Stimulated activated memory B cell treated with anti-CD40 and anti-IgM and Interleukin-4, amounts not matched to agents 10 μg/mL and 1 μg/mL and 100 μg/mL, for 72 hours (primary cell): ENCODE measurements at regions not wholly inside any gene's neighbourhood (a gene's known extent, or its start where the extent isn't known, plus 50 kb on each side); places are given as distances from the start of the nearest gene placed in this dataset.
"Not testable (repeated sequence)": the region's sequence is repeated elsewhere in the genome, so short reads cannot be mapped to it uniquely, and the experiment has no call there.

Source experiments
- ATAC-seq: fragments of 150-1000 bp; cut with Tn5 transposase; 2 replicates; pipeline ENCODE4 v1.10.0; 2021
- H3K27ac Mint-ChIP-seq: one replicate; pipeline ENCODE4 v1.8.0; 2022; ENCODE audit warnings: mild to moderate bottlenecking, mixed read lengths
- H3K27me3 Mint-ChIP-seq: one replicate; pipeline ENCODE4 v1.8.0; 2022; ENCODE audit warnings: mixed read lengths
- H3K36me3 Mint-ChIP-seq: one replicate; pipeline ENCODE4 v1.8.0; 2022; ENCODE audit warnings: mixed read lengths
- H3K4me1 Mint-ChIP-seq: one replicate; pipeline ENCODE4 v1.8.0; 2022; ENCODE audit warnings: mixed read lengths
- H3K4me3 Mint-ChIP-seq: one replicate; pipeline ENCODE4 v1.8.0; 2022; ENCODE audit warnings: mild to moderate bottlenecking, moderate library complexity, mixed read lengths
- H3K9me3 Mint-ChIP-seq: one replicate; pipeline ENCODE4 v1.8.0; 2022; ENCODE audit warnings: mixed read lengths

DNA sequence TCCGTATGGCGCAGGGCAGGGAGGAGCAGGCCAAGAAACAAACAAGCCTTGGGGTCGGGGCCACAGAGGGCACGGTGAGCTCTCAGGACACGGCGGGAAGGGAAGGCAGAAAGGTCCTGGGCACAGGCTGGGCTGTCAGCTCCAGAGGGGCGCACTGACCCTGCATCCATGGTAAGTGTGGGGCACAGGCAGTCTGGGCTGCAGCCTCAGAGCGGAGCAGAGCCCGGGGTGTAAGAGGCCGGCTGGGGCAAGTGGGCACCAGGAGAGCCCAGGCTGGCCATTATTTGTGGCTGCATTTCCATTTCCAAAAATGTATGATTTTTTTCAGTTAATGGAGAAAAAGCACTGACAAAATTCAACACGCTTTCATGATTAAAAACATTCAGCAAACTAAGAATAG lies 188.8 kb upstream of the PRKX start:
- H3K27ac Mint-ChIP-seq, H3K9me3 Mint-ChIP-seq, H3K27me3 Mint-ChIP-seq, H3K4me1 Mint-ChIP-seq, H3K36me3 Mint-ChIP-seq, H3K4me3 Mint-ChIP-seq, ATAC-seq: not testable (repeated sequence)

DNA sequence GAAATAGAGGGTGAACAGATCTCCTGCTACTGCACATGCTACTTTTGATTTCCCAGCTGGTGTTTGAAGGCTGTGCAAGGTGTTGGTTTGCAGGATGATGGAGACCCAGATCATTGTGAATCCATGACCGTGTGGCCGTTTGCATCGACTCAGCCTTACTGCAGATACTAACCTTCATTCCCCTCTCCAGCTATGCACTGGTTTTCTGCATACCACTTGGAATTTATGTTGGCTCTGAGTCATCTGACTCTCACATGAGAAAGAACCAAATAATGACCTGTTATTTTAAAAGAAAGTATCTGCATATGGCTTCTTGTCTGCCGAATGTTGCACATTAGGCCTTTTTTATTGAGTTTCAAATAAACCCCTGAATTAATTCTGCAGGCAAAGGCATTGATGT lies 183.3 kb upstream of the PRKX start:
- H3K4me3 Mint-ChIP-seq, H3K27me3 Mint-ChIP-seq, H3K4me1 Mint-ChIP-seq, H3K9me3 Mint-ChIP-seq, H3K36me3 Mint-ChIP-seq, ATAC-seq, H3K27ac Mint-ChIP-seq: not testable (repeated sequence)

DNA sequence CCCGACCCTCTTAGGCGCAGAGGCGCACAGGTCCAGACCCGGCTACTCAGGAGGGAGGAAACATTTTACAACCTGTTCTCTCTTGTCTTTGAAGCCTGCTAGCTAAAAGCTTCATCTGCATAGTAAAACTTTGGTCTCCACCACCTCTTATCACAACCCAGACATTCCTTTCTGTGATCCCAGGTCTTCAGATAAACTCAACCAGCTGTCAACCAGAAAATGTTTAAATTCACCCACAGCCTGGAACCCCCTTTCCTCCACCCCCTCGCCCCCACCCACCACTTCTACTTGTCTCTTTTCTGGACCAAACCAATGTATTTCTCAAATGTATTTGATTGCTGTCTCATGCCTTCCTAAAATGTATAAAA lies 169.1 kb upstream of the PRKX start:
- H3K9me3 Mint-ChIP-seq, H3K27ac Mint-ChIP-seq, ATAC-seq, H3K4me3 Mint-ChIP-seq, H3K27me3 Mint-ChIP-seq, H3K4me1 Mint-ChIP-seq, H3K36me3 Mint-ChIP-seq: not testable (repeated sequence)

DNA sequence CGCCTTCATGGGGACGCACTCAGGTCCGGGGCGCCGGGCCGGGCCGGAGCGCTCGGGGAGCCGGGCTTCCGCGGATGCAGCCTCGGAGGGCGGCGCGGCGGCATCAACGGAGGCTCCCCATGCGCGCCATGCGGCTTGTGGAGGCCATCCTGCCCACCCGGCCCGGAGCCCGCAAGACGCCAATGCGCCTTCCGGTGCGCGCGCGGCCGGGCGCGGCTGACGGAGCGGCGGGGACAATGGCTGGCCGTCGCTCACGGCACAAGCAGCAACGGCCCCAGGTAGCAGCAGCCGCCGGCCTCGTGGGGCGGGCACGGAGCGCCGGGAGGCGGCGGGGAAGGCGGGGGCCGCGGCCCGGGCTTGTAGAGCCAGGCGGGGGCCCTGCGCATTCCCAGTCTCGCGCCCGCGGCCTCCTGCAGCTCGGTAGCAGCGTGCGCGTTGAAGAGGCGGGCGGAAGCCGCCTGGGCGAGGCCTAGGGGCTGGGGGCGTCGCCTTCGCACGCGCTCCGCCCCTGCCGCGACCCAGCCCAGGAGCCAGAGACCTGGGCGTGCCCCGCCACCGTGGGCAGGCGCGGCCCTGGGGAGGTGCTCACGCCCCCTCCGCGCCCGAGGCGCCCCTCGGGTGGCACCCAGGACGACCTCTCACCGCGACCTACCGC lies 168.6 kb upstream of the PRKX start:
- peak; percentile 90 for ATAC-seq
- not testable (repeated sequence) for H3K27me3 Mint-ChIP-seq, H3K9me3 Mint-ChIP-seq, H3K36me3 Mint-ChIP-seq, H3K27ac Mint-ChIP-seq, H3K4me3 Mint-ChIP-seq, H3K4me1 Mint-ChIP-seq

DNA sequence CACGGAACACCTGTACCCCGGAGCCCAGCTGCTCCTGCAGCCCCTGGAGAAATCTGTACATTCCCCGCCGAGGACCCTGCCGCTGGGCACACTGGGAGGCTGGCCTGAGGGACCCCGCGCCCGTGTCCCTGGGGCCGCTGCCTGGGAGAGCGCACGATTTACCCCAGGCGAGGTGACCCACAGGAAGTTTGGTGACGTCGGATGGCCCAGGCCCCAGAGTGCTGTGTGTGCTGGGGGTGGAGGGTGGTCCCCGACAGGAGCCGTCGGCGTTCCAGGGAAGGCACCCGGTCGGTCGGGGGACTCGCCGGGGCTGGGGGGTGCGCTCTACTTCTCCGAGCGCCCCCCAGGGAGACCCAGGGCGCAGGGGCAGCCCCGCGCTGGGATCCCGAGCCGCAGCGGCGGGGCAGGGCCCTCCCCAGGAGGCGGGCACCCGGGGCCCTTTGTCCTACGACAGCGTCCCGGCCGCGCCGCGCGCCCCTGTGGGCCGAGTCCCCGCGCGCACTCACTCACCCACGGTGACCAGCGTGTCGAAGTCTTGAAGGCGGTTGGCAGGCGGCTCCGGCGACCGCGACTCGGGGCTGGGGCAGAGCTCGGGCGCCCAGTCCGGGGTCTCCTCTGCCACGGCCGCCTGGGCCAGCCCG lies 167.9 kb upstream of the PRKX start:
- H3K9me3 Mint-ChIP-seq: not testable (repeated sequence)

DNA sequence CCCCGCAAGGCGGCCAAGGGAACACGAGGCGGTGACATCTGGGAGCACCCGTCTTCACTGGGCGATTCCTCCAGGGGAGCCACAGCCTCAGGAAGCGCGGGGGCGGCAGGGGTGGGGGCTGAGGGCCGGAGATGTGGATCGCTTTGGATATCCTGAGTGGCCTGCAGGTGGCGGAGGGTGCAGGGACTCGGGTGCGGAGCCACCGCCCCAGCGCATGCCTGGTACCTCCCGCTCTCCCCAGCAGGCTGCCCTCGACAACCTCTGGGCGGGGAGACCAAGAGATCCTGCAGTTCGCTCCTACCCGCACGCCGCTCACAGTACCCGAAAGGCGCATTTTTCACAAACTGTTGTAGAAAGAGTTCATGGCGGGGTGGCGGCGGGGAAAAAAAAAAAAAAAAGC lies 162.9 kb upstream of the PRKX start:
- H3K27me3 Mint-ChIP-seq, H3K9me3 Mint-ChIP-seq, H3K36me3 Mint-ChIP-seq, H3K4me3 Mint-ChIP-seq, ATAC-seq, H3K27ac Mint-ChIP-seq, H3K4me1 Mint-ChIP-seq: not testable (repeated sequence)

More for the DNA sequence above, 167.9 kb upstream of the PRKX start:
- not testable (repeated sequence) for ATAC-seq, H3K27ac Mint-ChIP-seq, H3K36me3 Mint-ChIP-seq, H3K4me3 Mint-ChIP-seq, H3K27me3 Mint-ChIP-seq, H3K4me1 Mint-ChIP-seq

DNA sequence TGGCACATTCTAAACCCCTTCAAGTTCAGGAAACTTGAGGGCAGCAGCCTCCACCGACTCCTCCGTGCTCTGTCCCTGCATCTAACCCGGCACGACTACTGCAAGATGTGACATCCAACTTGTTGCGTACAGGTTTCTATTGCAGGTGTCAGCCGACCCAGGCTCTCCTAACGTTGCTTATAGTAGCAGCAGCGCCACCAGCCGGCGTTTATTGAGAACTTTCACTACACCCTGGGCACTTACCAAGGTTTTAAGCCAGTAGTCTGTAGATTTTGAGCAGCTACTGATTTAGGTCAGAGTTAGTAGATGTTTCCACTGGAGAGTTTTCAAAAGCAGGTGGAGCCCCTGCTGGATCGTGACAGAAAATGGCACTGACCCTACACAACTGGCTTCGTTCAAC lies 162.2 kb upstream of the PRKX start:
- not testable (repeated sequence) for H3K4me1 Mint-ChIP-seq, H3K36me3 Mint-ChIP-seq, H3K27me3 Mint-ChIP-seq, H3K27ac Mint-ChIP-seq, H3K4me3 Mint-ChIP-seq, H3K9me3 Mint-ChIP-seq, ATAC-seq

DNA sequence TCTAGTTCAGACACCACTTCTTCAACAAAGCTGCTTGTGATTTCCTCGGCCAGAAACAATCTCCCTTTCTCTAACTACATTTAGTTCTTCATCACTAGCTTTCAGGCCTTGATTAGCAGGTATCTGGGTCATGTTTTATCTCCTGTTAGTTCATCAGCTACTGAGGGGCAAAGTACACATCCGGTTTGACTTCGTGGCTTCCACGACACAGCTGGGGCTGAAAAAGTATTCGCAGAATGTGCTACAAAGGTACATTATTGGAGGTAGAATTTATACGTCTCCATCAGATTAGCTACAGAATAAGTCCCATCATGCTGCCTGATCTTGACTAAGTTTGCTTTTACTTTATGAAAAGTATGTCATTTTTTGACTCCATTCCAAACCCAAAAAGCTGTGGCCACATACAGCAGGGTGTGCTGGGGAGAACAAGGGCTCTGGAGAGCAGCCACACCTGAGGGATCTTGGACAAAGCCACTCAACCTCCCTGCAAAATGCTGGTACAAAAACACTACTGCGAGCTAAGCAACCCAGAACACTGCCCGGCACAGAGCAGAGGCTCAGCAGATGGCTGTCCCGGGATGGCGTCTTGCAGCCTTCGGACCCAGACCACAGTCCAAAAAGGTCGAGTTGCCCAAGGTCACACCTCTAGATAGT lies 158.9 kb upstream of the PRKX start:
- not testable (repeated sequence) for H3K4me3 Mint-ChIP-seq, ATAC-seq, H3K27ac Mint-ChIP-seq, H3K27me3 Mint-ChIP-seq, H3K4me1 Mint-ChIP-seq, H3K36me3 Mint-ChIP-seq, H3K9me3 Mint-ChIP-seq

DNA sequence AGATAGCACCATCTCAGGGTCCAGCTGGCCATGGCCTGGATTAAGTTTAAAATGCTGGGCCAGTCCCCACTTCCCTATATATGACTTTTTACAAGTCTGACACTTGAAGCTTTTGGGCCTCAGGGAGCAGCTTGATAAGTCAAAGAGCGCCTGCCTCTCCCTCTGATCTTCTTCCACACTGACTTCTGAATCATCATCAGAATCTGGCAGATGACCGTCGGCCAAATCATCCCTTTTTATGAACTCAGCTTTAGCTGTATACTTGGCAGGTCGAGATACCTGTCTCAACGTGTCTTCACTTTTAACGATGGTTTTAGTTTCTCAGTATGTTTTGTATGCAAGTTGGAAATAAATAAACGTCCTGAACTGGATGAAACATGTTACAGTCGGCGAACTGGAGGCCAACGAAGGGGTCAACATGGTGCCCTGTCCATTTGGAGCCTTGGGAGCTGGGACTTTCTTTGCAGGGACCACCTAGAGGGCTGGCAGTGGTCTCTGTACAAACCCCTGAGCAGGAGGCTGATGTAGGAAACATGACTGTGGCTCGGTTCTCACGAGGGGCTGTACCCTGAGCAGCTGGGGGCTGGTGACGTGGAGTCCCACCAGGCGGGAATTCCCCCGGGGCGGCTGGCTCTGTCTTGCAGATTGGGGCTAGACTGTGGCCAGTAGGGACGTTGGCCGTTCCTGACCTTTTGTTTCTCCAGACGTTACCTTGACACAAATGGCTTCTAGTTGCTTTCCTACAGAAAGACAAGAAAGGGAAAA lies 153.8 kb upstream of the PRKX start:
- not testable (repeated sequence) for ATAC-seq, H3K4me3 Mint-ChIP-seq, H3K36me3 Mint-ChIP-seq, H3K9me3 Mint-ChIP-seq, H3K27ac Mint-ChIP-seq, H3K27me3 Mint-ChIP-seq, H3K4me1 Mint-ChIP-seq

DNA sequence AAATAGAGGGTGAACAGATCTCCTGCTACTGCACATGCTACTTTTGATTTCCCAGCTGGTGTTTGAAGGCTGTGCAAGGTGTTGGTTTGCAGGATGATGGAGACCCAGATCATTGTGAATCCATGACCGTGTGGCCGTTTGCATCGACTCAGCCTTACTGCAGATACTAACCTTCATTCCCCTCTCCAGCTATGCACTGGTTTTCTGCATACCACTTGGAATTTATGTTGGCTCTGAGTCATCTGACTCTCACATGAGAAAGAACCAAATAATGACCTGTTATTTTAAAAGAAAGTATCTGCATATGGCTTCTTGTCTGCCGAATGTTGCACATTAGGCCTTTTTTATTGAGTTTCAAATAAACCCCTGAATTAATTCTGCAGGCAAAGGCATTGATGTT lies 144.9 kb upstream of the PRKX start:
- not testable (repeated sequence) for ATAC-seq, H3K4me1 Mint-ChIP-seq, H3K27ac Mint-ChIP-seq, H3K9me3 Mint-ChIP-seq, H3K4me3 Mint-ChIP-seq, H3K27me3 Mint-ChIP-seq, H3K36me3 Mint-ChIP-seq

DNA sequence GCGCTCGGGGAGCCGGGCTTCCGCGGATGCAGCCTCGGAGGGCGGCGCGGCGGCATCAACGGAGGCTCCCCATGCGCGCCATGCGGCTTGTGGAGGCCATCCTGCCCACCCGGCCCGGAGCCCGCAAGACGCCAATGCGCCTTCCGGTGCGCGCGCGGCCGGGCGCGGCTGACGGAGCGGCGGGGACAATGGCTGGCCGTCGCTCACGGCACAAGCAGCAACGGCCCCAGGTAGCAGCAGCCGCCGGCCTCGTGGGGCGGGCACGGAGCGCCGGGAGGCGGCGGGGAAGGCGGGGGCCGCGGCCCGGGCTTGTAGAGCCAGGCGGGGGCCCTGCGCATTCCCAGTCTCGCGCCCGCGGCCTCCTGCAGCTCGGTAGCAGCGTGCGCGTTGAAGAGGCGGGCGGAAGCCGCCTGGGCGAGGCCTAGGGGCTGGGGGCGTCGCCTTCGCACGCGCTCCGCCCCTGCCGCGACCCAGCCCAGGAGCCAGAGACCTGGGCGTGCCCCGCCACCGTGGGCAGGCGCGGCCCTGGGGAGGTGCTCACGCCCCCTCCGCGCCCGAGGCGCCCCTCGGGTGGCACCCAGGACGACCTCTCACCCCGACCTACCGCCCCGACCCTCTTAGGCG lies 130.2 kb upstream of the PRKX start:
- H3K4me1 Mint-ChIP-seq, H3K36me3 Mint-ChIP-seq, H3K27ac Mint-ChIP-seq, H3K27me3 Mint-ChIP-seq, H3K9me3 Mint-ChIP-seq, H3K4me3 Mint-ChIP-seq: not testable (repeated sequence)
- peak; percentile 91 for ATAC-seq

DNA sequence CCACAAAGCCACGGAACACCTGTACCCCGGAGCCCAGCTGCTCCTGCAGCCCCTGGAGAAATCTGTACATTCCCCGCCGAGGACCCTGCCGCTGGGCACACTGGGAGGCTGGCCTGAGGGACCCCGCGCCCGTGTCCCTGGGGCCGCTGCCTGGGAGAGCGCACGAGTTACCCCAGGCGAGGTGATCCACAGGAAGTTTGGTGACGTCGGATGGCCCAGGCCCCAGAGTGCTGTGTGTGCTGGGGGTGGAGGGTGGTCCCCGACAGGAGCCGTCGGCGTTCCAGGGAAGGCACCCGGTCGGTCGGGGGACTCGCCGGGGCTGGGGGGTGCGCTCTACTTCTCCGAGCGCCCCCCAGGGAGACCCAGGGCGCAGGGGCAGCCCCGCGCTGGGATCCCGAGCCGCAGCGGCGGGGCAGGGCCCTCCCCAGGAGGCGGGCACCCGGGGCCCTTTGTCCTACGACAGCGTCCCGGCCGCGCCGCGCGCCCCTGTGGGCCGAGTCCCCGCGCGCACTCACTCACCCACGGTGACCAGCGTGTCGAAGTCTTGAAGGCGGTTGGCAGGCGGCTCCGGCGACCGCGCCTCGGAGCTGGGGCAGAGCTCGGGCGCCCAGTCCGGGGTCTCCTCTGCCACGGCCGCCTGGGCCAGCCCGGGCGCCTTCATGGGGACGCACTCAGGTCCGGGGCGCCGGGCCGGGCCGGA lies 129.5 kb upstream of the PRKX start:
- peak; percentile 20 for ATAC-seq
- H3K9me3 Mint-ChIP-seq, H3K27ac Mint-ChIP-seq, H3K4me3 Mint-ChIP-seq, H3K4me1 Mint-ChIP-seq, H3K27me3 Mint-ChIP-seq, H3K36me3 Mint-ChIP-seq: not testable (repeated sequence)

DNA sequence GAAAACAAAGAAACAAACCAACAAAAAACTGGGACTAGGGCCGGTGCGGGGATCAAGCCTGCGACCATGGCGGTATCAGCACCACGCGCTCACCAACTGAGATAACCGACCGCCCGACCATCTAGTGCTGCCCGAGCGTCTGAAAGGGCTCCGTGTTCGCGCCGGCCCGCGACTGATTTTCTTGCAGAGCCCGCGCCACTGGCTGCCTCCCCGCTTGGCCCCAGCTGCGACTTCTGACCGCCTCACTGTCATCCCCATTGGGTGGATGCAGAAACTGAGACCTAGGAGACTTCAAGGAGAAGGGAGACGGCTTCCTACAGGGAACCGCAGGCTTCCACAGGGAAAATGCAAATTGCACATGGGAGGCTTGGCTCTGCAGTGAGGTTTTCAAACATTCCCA lies 125.3 kb upstream of the PRKX start:
- not testable (repeated sequence) for H3K27me3 Mint-ChIP-seq, H3K27ac Mint-ChIP-seq, ATAC-seq, H3K4me1 Mint-ChIP-seq, H3K36me3 Mint-ChIP-seq, H3K9me3 Mint-ChIP-seq, H3K4me3 Mint-ChIP-seq

DNA sequence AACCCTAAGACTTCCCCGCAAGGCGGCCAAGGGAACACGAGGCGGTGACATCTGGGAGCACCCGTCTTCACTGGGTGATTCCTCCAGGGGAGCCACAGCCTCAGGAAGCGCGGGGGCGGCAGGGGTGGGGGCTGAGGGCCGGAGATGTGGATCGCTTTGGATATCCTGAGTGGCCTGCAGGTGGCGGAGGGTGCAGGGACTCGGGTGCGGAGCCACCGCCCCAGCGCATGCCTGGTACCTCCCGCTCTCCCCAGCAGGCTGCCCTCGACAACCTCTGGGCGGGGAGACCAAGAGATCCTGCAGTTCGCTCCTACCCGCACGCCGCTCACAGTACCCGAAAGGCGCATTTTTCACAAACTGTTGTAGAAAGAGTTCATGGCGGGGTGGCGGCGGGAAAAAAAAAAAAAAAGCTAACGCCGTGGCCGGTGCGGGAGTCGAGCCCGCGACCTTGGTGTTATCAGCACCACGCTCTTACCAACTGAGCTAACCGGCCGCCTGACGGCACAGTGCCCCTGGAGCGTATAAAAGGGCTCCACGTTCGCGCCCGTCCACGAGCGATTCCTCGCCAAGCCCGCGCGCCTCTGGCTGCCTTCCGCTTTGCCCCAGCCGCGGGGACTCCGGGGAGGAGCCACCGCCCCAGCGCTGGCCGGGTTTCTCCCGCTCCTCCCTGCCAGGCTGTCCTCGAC lies 124.7 kb upstream of the PRKX start:
- H3K27ac Mint-ChIP-seq, H3K27me3 Mint-ChIP-seq, H3K36me3 Mint-ChIP-seq, H3K4me3 Mint-ChIP-seq, H3K4me1 Mint-ChIP-seq, H3K9me3 Mint-ChIP-seq, ATAC-seq: not testable (repeated sequence)

DNA sequence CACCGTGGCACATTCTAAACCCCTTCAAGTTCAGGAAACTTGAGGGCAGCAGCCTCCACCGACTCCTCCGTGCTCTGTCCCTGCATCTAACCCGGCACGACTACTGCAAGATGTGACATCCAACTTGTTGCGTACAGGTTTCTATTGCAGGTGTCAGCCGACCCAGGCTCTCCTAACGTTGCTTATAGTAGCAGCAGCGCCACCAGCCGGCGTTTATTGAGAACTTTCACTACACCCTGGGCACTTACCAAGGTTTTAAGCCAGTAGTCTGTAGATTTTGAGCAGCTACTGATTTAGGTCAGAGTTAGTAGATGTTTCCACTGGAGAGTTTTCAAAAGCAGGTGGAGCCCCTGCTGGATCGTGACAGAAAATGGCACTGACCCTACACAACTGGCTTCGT lies 123.8 kb upstream of the PRKX start:
- not testable (repeated sequence) for H3K27me3 Mint-ChIP-seq, H3K36me3 Mint-ChIP-seq, H3K4me1 Mint-ChIP-seq, H3K27ac Mint-ChIP-seq, ATAC-seq, H3K4me3 Mint-ChIP-seq, H3K9me3 Mint-ChIP-seq
